ENCODE measurements at regions not wholly inside any gene's neighbourhood (a gene's known extent, or its start where the extent isn't known, plus 50 kb on each side); places are given as distances from the start of the nearest gene placed in this dataset.

DNA sequence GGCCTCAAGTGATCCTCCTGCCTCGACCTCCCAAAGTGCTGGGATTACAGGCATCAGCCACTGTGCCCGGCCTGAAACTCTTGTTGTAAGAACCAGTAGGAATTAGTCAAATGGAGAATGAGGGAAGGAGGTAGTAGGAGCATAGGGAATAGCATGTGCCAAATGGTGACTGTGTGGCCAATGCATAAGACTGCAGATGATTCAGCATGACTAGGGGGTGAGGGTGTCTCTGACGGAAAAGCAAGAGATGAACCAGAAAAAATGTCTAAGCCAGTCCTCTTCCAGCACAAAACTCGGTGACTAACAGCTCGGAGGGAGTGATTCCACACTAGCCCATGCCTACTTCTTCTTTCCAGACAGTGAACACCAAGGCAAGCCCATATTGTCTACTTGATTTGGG is 58.2 kb upstream of the DUSP21 start:
- H3K27ac ChIP-seq (ENCODE audit: low read depth, low read length, poor library complexity, severe bottlenecking), result no peak overlapping the region
- BruUV-seq (replicated peaks), result no TSS peak
- H3K9me3 ChIP-seq (ENCODE audit: low read depth, low read length, poor library complexity, severe bottlenecking), result no peaks in the 10 kb centered on the region
- TF ChIP-seq EZH2 (IDR thresholded peaks at IDR 0.05; ENCODE audit: borderline replicate concordance, low read depth, low read length, poor library complexity, severe bottlenecking), result no peak
- TF ChIP-seq, protein P1, sequence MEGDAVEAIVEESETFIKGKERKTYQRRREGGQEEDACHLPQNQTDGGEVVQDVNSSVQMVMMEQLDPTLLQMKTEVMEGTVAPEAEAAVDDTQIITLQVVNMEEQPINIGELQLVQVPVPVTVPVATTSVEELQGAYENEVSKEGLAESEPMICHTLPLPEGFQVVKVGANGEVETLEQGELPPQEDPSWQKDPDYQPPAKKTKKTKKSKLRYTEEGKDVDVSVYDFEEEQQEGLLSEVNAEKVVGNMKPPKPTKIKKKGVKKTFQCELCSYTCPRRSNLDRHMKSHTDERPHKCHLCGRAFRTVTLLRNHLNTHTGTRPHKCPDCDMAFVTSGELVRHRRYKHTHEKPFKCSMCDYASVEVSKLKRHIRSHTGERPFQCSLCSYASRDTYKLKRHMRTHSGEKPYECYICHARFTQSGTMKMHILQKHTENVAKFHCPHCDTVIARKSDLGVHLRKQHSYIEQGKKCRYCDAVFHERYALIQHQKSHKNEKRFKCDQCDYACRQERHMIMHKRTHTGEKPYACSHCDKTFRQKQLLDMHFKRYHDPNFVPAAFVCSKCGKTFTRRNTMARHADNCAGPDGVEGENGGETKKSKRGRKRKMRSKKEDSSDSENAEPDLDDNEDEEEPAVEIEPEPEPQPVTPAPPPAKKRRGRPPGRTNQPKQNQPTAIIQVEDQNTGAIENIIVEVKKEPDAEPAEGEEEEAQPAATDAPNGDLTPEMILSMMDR (conservative IDR thresholded peaks at IDR 0.05; ENCODE audit: low read depth, low read length), result no peak
- intact Hi-C loops (cut with micrococcal nuclease; ENCODE audit: unreplicated experiment), result no loop called here
- no peak for DNase-seq (ENCODE audit: low spot score)
- no peak overlapping the region for H3K4me3 ChIP-seq (ENCODE audit: low read depth, low read length, poor library complexity, severe bottlenecking)
- H3K4me1 ChIP-seq (ENCODE audit: insufficient read depth, low read length, poor library complexity, severe bottlenecking), result peaks cover 6% of the 10 kb centered on the region
- no peaks in the 10 kb centered on the region for H3K27me3 ChIP-seq (replicated peaks; ENCODE audit: insufficient read depth, low read depth, low read length, poor library complexity)
- CTCF ChIA-PET, result no interaction called here
- POLR2A ChIA-PET (ENCODE audit: low non-redundant PET), result no interaction called here
- H3K36me3 ChIP-seq (ENCODE audit: insufficient read depth, low read length, poor library complexity, severe bottlenecking), result no peaks in the 10 kb centered on the region

DNA sequence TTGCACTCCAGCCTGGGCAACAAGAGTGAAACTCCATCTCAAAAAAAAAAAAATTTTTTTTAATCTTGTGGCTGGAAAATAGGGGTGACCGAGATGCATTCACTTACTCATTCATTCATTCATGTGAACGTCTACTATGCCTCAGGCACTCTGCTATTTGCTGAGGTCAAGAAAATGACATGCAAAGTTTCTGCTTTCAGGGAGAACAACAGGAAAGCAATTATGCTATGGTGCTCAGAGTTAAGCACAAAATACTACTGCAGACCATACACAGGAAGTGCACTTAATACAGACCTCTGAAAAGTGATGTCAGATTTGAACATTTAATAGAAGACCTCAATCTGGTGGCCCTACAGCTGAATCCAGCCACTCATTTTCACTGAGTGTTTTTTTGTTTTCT is 59.6 kb upstream of the DUSP21 start:
- peak; percentile 74 for DNase-seq (ENCODE audit: low spot score)
- Histone ChIP-seq H3K4me1 (ENCODE audit: insufficient read depth, low read length, poor library complexity, severe bottlenecking) (peaks cover 6% of the 10 kb centered on the region), H3K9me3 (ENCODE audit: low read depth, low read length, poor library complexity, severe bottlenecking) (no peaks in the 10 kb centered on the region), H3K27ac (ENCODE audit: low read depth, low read length, poor library complexity, severe bottlenecking) (no peak overlapping the region), H3K4me3 (ENCODE audit: low read depth, low read length, poor library complexity, severe bottlenecking) (no peak overlapping the region), H3K36me3 (ENCODE audit: insufficient read depth, low read length, poor library complexity, severe bottlenecking) (no peaks in the 10 kb centered on the region), H3K27me3 (replicated peaks; ENCODE audit: insufficient read depth, low read depth, low read length, poor library complexity) (no peaks in the 10 kb centered on the region)
- ChIA-PET POLR2A (ENCODE audit: low non-redundant PET) (no interaction called here), CTCF (no interaction called here)
- BruUV-seq (replicated peaks), result no TSS peak
- intact Hi-C loops (cut with micrococcal nuclease; ENCODE audit: unreplicated experiment), result no loop called here
- TF ChIP-seq, protein P1 (conservative IDR thresholded peaks at IDR 0.05; ENCODE audit: low read depth, low read length), result no peak
- TF ChIP-seq EZH2 (IDR thresholded peaks at IDR 0.05; ENCODE audit: borderline replicate concordance, low read depth, low read length, poor library complexity, severe bottlenecking), result no peak

DNA sequence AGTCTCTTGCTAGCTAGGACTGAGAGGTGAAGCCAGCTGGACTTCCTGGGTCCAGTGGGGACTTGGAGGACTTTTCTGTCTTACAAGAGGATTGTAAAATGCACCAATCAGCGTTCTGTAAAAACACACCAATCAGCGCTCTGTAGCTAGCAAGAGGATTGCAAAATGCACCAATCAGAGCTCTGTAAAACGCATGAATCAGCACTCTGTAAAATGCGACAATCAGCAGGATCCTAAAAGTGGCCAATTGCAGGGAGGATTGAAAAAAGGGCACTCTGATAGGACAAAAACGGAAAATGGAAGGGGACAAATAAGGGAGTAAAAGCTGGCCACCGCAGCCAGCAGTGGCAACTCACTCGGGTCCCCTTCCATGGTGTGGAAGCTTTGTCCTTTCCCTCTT is 65.6 kb upstream of the DUSP21 start:
- no peaks in the 10 kb centered on the region for H3K9me3 ChIP-seq (ENCODE audit: low read depth, low read length, poor library complexity, severe bottlenecking)
- no TSS peak for BruUV-seq (replicated peaks)
- H3K27ac ChIP-seq (ENCODE audit: low read depth, low read length, poor library complexity, severe bottlenecking), result no peak overlapping the region
- ChIA-PET POLR2A (ENCODE audit: low non-redundant PET) (no interaction called here), CTCF (no interaction called here)
- DNase-seq (ENCODE audit: low spot score), result no peak
- TF ChIP-seq, protein P1 (conservative IDR thresholded peaks at IDR 0.05; ENCODE audit: low read depth, low read length), result no peak
- no peak for TF ChIP-seq EZH2 (IDR thresholded peaks at IDR 0.05; ENCODE audit: borderline replicate concordance, low read depth, low read length, poor library complexity, severe bottlenecking)
- no peaks in the 10 kb centered on the region for H3K36me3 ChIP-seq (ENCODE audit: insufficient read depth, low read length, poor library complexity, severe bottlenecking)
- H3K4me1 ChIP-seq (ENCODE audit: insufficient read depth, low read length, poor library complexity, severe bottlenecking), result no peaks in the 10 kb centered on the region
- H3K4me3 ChIP-seq (ENCODE audit: low read depth, low read length, poor library complexity, severe bottlenecking), result no peak overlapping the region
- intact Hi-C loops (cut with micrococcal nuclease; ENCODE audit: unreplicated experiment), result no loop called here
- no peaks in the 10 kb centered on the region for H3K27me3 ChIP-seq (replicated peaks; ENCODE audit: insufficient read depth, low read depth, low read length, poor library complexity)
